ENCODE measurements at regions not wholly inside any gene's neighbourhood (a gene's known extent, or its start where the extent isn't known, plus 50 kb on each side); places are given as distances from the start of the nearest gene placed in this dataset.
"Not testable (repeated sequence)": the region's sequence is repeated elsewhere in the genome, so short reads cannot be mapped to it uniquely, and the experiment has no call there.

GRCh38 chr2:224222291-224222690 lies 179.6 kb downstream of the FAM124B start:
- H3K4me1 ChIP-seq (ENCODE audit: insufficient read depth, low read length): no peaks in the 10 kb centered on the region
- Mint-ChIP-seq H3K9me3 (peaks cover 0 to 2% (median 0%) of the 10 kb centered on the region in 8 donors), H3K4me3 (no peak overlapping the region), H3K27ac (no peak overlapping the region), H3K27me3 (peaks cover 3 to 15% of the 10 kb centered on the region in 2 donors), H3K4me1 (no peaks in the 10 kb centered on the region), H3K36me3 (no peaks in the 10 kb centered on the region)
- H3K9me3 ChIP-seq (ENCODE audit: control insufficient read depth in 1 of 2, low read length in 2 of 2): no peaks in the 10 kb centered on the region
- no peaks in the 10 kb centered on the region for H3K27me3 ChIP-seq (ENCODE audit: insufficient read depth, low read length)
- DNase-seq: no peak
- ChIA-PET CTCF (ENCODE audit: partially characterized antibody) (no interaction called here), POLR2A (ENCODE audit: partially characterized antibody) (no interaction called here)
- no peak overlapping the region for H3K27ac ChIP-seq (ENCODE audit: low read depth, low read length)
- H3K36me3 ChIP-seq (ENCODE audit: insufficient read depth, low read length): no peaks in the 10 kb centered on the region
- intact Hi-C loops (cut with micrococcal nuclease): no loop called here
- no peak overlapping the region for H3K4me3 ChIP-seq (ENCODE audit: low read length in 2 of 2)

DNA sequence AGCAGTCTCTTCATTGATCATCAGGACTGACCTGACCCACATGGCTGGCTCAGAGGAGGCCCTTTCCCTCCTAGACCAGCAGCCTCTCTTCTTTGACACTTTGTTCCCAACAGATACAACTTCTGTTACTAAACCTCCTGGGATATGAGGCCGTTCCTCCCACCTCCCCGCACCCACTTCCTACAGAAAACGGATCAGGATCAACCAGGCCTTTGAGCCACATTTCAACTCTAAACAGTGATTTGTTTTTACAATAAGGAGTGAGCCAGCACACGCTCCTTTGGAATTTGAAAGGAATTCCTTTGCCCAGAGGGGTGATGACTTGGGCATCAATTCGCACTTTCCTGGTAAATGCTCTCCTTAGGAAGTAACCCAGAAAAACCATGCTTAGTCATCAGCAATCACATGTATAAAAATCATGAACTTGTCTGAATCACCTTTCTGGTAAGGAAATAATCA lies 180.4 kb downstream of the FAM124B start:
- peaks cover 3 to 8% of the 10 kb centered on the region in 2 donors for H3K27me3 Mint-ChIP-seq
- H3K9me3 ChIP-seq (ENCODE audit: control insufficient read depth in 1 of 2, low read length in 2 of 2): no peaks in the 10 kb centered on the region
- no peak overlapping the region for H3K4me3 ChIP-seq (ENCODE audit: low read length in 2 of 2)
- H3K36me3 Mint-ChIP-seq: no peaks in the 10 kb centered on the region
- intact Hi-C loops (cut with micrococcal nuclease): no loop called here
- H3K27me3 ChIP-seq (ENCODE audit: insufficient read depth, low read length): no peaks in the 10 kb centered on the region
- no peaks in the 10 kb centered on the region for H3K36me3 ChIP-seq (ENCODE audit: insufficient read depth, low read length)
- no peaks in the 10 kb centered on the region for H3K4me1 ChIP-seq (ENCODE audit: insufficient read depth, low read length)
- H3K27ac Mint-ChIP-seq: no peak overlapping the region
- peaks cover 0 to 2% (median 0%) of the 10 kb centered on the region in 8 donors for H3K9me3 Mint-ChIP-seq
- no peak overlapping the region for H3K27ac ChIP-seq (ENCODE audit: low read depth, low read length)
- DNase-seq: no peak
- POLR2A ChIA-PET (ENCODE audit: partially characterized antibody): no interaction called here
- CTCF ChIA-PET (ENCODE audit: partially characterized antibody): no interaction called here
- H3K4me3 Mint-ChIP-seq: no peak overlapping the region
- H3K4me1 Mint-ChIP-seq: no peaks in the 10 kb centered on the region

GRCh38 chr2:224220586-224221255 lies 181.2 kb downstream of the FAM124B start:
- H3K4me1 ChIP-seq (ENCODE audit: insufficient read depth, low read length): no peaks in the 10 kb centered on the region
- no peak overlapping the region for H3K27ac ChIP-seq (ENCODE audit: low read depth, low read length)
- H3K36me3 ChIP-seq (ENCODE audit: insufficient read depth, low read length): no peaks in the 10 kb centered on the region
- H3K9me3 ChIP-seq (ENCODE audit: control insufficient read depth in 1 of 2, low read length in 2 of 2): no peaks in the 10 kb centered on the region
- Mint-ChIP-seq H3K36me3 (no peaks in the 10 kb centered on the region), H3K4me1 (no peaks in the 10 kb centered on the region), H3K9me3 (peaks cover 0 to 2% (median 0%) of the 10 kb centered on the region in 8 donors), H3K4me3 (no peak overlapping the region), H3K27ac (no peak overlapping the region), H3K27me3 (peaks cover 0 to 5% of the 10 kb centered on the region in 2 donors)
- intact Hi-C loops (cut with micrococcal nuclease): no loop called here
- no peaks in the 10 kb centered on the region for H3K27me3 ChIP-seq (ENCODE audit: insufficient read depth, low read length)
- DNase-seq: no peak
- ChIA-PET POLR2A (ENCODE audit: partially characterized antibody) (no interaction called here), CTCF (ENCODE audit: partially characterized antibody) (no interaction called here)
- H3K4me3 ChIP-seq (ENCODE audit: low read length in 2 of 2): no peak overlapping the region

DNA sequence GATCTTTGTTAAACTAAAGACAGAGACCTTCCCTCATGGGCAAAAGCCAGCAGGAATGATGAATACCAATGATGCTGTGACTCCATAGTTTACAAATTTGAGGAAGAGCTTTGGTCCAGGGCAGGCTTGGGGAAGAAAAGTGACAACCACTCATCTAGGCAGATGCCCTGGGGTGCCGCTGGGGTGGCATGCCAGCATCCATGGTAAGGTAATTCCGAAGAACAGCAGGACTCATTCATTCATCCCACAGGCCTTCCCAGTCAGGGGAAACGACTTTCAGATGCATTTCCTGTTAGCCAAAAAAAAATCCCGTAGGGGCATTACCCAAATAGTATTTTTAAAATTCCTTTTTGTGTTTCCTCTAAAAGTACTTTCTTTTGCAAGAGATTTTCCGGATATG lies 180.7 kb upstream of the SERPINE2 start:
- no peaks in the 10 kb centered on the region for H3K36me3 ChIP-seq (ENCODE audit: insufficient read depth, low read length)
- peaks cover 0 to 2% (median 0%) of the 10 kb centered on the region in 8 donors for H3K9me3 Mint-ChIP-seq
- no peak overlapping the region for H3K27ac Mint-ChIP-seq
- no peak overlapping the region for H3K27ac ChIP-seq (ENCODE audit: low read depth, low read length)
- H3K27me3 ChIP-seq (ENCODE audit: insufficient read depth, low read length): no peaks in the 10 kb centered on the region
- intact Hi-C loops (cut with micrococcal nuclease): no loop called here
- no peak for DNase-seq
- H3K36me3 Mint-ChIP-seq: no peaks in the 10 kb centered on the region
- no peak overlapping the region for H3K4me3 Mint-ChIP-seq
- ChIA-PET POLR2A (ENCODE audit: partially characterized antibody) (no interaction called here), CTCF (ENCODE audit: partially characterized antibody) (no interaction called here)
- H3K4me1 Mint-ChIP-seq: no peaks in the 10 kb centered on the region
- no peak overlapping the region for H3K4me3 ChIP-seq (ENCODE audit: low read length in 2 of 2)
- H3K9me3 ChIP-seq (ENCODE audit: control insufficient read depth in 1 of 2, low read length in 2 of 2): no peaks in the 10 kb centered on the region
- H3K4me1 ChIP-seq (ENCODE audit: insufficient read depth, low read length): no peaks in the 10 kb centered on the region
- peaks cover 0 to 5% of the 10 kb centered on the region in 2 donors for H3K27me3 Mint-ChIP-seq

DNA sequence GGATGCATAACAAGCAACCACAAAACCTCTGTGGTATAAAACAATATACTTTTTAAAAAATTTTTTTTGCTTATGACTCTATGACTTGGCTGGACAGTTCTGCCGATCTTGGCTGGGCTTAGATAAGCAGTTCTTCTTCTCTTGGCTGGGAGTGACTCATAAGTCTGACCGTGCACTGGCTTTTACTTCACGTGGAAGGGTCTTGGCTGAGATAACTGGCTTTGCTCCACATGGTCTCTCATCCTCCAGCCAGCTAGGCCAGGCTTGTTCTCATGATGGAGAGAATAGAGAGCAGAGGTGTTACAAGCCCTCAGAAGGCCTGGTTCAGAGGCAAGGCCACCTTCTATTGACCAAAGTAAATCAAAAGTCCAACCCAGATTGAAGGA lies 178.9 kb upstream of the SERPINE2 start:
- CTCF ChIA-PET (ENCODE audit: partially characterized antibody): no interaction called here
- intact Hi-C loops (cut with micrococcal nuclease): no loop called here
- no peaks in the 10 kb centered on the region for H3K27me3 ChIP-seq (ENCODE audit: insufficient read depth, low read length)
- Mint-ChIP-seq H3K27ac (no peak overlapping the region), H3K4me3 (no peak overlapping the region), H3K4me1 (no peaks in the 10 kb centered on the region), H3K36me3 (no peaks in the 10 kb centered on the region), H3K27me3 (peaks cover 0 to 5% of the 10 kb centered on the region in 2 donors), H3K9me3 (peaks cover 0 to 2% (median 0%) of the 10 kb centered on the region in 8 donors)
- H3K27ac ChIP-seq (ENCODE audit: low read depth, low read length): no peak overlapping the region
- H3K4me1 ChIP-seq (ENCODE audit: insufficient read depth, low read length): no peaks in the 10 kb centered on the region
- DNase-seq: no peak
- no peaks in the 10 kb centered on the region for H3K36me3 ChIP-seq (ENCODE audit: insufficient read depth, low read length)
- H3K4me3 ChIP-seq (ENCODE audit: low read length in 2 of 2): no peak overlapping the region
- no peaks in the 10 kb centered on the region for H3K9me3 ChIP-seq (ENCODE audit: control insufficient read depth in 1 of 2, low read length in 2 of 2)
- POLR2A ChIA-PET (ENCODE audit: partially characterized antibody): no interaction called here

DNA sequence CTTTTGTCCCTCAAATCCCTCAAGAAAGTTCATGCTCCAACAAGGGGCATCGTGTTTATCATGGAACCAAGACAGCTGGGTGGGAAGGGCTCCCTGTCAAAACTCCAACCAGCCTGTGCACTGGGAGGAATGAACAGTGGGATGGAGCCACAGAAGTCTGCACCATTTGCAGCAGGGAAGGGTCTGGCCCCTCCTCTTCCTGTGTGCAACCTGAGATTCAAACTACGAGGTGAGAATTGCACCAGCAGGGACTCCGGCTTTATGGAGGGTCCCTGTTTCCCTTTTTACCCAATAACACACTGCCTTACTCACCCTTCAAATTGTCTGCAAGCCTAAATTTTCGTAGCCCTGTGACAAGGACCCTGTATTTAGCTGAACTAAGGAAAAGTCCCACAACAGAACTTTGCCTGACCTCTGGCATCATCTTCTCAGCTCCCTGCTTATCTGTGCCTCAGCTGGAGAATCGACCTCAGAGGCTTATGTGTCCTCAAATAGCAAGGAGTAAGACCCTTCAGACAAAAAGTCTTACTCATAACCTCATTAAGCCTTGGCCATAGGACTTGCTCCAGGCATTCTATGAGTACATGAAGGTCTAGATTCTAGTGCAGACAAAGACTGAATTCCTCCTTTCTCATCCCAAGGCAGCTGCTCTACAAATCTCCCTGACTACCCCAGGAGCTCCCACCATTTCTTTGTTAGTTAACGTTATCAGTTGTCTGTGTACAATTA lies 178.3 kb upstream of the SERPINE2 start:
- Histone ChIP-seq H3K27ac (ENCODE audit: low read depth, low read length) (no peak overlapping the region), H3K4me3 (ENCODE audit: low read length in 2 of 2) (no peak overlapping the region), H3K4me1 (ENCODE audit: insufficient read depth, low read length) (no peaks in the 10 kb centered on the region), H3K9me3 (ENCODE audit: control insufficient read depth in 1 of 2, low read length in 2 of 2) (no peaks in the 10 kb centered on the region), H3K36me3 (ENCODE audit: insufficient read depth, low read length) (no peaks in the 10 kb centered on the region), H3K27me3 (ENCODE audit: insufficient read depth, low read length) (no peaks in the 10 kb centered on the region)
- H3K36me3 Mint-ChIP-seq: no peaks in the 10 kb centered on the region
- H3K4me1 Mint-ChIP-seq: no peaks in the 10 kb centered on the region
- no peak overlapping the region for H3K27ac Mint-ChIP-seq
- no peak overlapping the region for H3K4me3 Mint-ChIP-seq
- peaks cover 0 to 2% (median 0%) of the 10 kb centered on the region in 8 donors for H3K9me3 Mint-ChIP-seq
- ChIA-PET POLR2A (ENCODE audit: partially characterized antibody) (no interaction called here), CTCF (ENCODE audit: partially characterized antibody) (no interaction called here)
- H3K27me3 Mint-ChIP-seq: peaks cover 0 to 5% of the 10 kb centered on the region in 2 donors
- intact Hi-C loops (cut with micrococcal nuclease): no loop called here
- no peak for DNase-seq

DNA sequence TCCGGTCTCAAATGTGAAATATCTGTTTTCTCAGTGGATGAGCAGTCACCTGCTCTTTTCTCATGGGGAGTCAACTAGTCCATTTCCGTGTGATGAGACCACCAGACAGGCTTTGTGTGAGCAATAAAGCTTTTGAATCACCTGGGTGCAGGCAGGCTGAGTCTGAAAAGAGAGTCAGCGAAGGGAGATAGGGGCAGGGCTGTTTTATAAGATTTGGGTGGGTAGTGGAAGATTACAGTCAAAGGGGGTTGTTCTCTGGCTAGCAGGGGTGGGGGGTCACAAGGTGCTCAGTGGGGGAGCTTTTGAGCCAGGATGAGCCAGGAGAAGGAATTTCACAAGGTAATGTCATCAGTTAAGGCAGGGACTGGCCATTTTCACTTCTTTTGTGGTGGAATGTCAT lies 176.5 kb upstream of the SERPINE2 start:
- POLR2A ChIA-PET (ENCODE audit: partially characterized antibody); H3K27ac Mint-ChIP-seq; CTCF ChIA-PET (ENCODE audit: partially characterized antibody); DNase-seq; H3K27me3 Mint-ChIP-seq; H3K27ac ChIP-seq (ENCODE audit: low read depth, low read length); H3K27me3 ChIP-seq (ENCODE audit: insufficient read depth, low read length); H3K4me1 ChIP-seq (ENCODE audit: insufficient read depth, low read length); H3K36me3 ChIP-seq (ENCODE audit: insufficient read depth, low read length); H3K4me3 ChIP-seq (ENCODE audit: low read length in 2 of 2); intact Hi-C loops (cut with micrococcal nuclease); H3K9me3 Mint-ChIP-seq; H3K4me1 Mint-ChIP-seq; H3K36me3 Mint-ChIP-seq; H3K4me3 Mint-ChIP-seq; H3K9me3 ChIP-seq (ENCODE audit: control insufficient read depth in 1 of 2, low read length in 2 of 2): not testable (repeated sequence)

Data from CD4-positive, alpha-beta memory T cell (primary cell).